ENCODE measurements at regions not wholly inside any gene's neighbourhood (a gene's known extent, or its start where the extent isn't known, plus 50 kb on each side); places are given as distances from the start of the nearest gene placed in this dataset.

- no peak for DNase-seq
- no peaks in the 10 kb centered on the region for H4K20me1 ChIP-seq (ENCODE audit: insufficient read depth, low read length)
Observed at GRCh38 chr4:96524311-96524875, 684.5 kb downstream of the PDHA2 start.

GRCh38 chr4:96525898-96526297 is 686.0 kb downstream of the PDHA2 start:
- H3K9me3 ChIP-seq (replicated peaks in 1 of 2; ENCODE audit: control insufficient read depth in 1 of 2, insufficient read depth in 1 of 2, low read length in 2 of 2), result peaks cover 11 to 20% of the 10 kb centered on the region in 2 donors
- H3K4me1 ChIP-seq (ENCODE audit: control insufficient read depth in 1 of 2, insufficient read depth in 2 of 2, low read length in 2 of 2), result no peaks in the 10 kb centered on the region
- H3K4me2 ChIP-seq (replicated peaks; ENCODE audit: extremely low read depth, low read length, poor library complexity, severe bottlenecking), result no peak overlapping the region
- no peaks in the 10 kb centered on the region for H3K27me3 Mint-ChIP-seq (ENCODE audit: low read depth in 3 of 3)
- no peak overlapping the region for H3K27ac ChIP-seq (ENCODE audit: low read depth in 1 of 2, low read length in 2 of 2)
- H3K36me3 ChIP-seq (replicated peaks in 1 of 2; ENCODE audit: control insufficient read depth in 1 of 2, insufficient read depth in 2 of 2, low read length in 2 of 2), result no peaks in the 10 kb centered on the region
- no peaks in the 10 kb centered on the region for H4K20me1 ChIP-seq (ENCODE audit: insufficient read depth, low read length)
- H2AFZ ChIP-seq (ENCODE audit: insufficient read depth, low read depth, low read length, poor library complexity, severe bottlenecking), result no peak overlapping the region
- DNase-seq, result no peak
- no peak for TF ChIP-seq CTCF (IDR thresholded peaks at IDR 0.05)
- H3K27ac Mint-ChIP-seq, result no peak overlapping the region
- no peaks in the 10 kb centered on the region for H3K27me3 ChIP-seq (ENCODE audit: control insufficient read depth in 2 of 2, insufficient read depth in 2 of 2, low read length in 2 of 2)
- intact Hi-C loops (cut with micrococcal nuclease), result no loop called here
- no peak overlapping the region for H3K9ac ChIP-seq (ENCODE audit: insufficient read depth, low read length, poor library complexity, severe bottlenecking)
- H3K9me3 Mint-ChIP-seq, result peaks cover 3 to 20% (median 13%) of the 10 kb centered on the region in 7 donors
- no peaks in the 10 kb centered on the region for H3K79me2 ChIP-seq (ENCODE audit: insufficient read depth, low read length)
- H3K4me3 ChIP-seq (replicated peaks in 1 of 3; ENCODE audit: low read depth in 2 of 3, low read length in 3 of 3), result no peak overlapping the region
- no peak overlapping the region for H3K4me3 Mint-ChIP-seq
- H3K4me1 Mint-ChIP-seq, result no peaks in the 10 kb centered on the region
- H3K36me3 Mint-ChIP-seq, result no peaks in the 10 kb centered on the region

More at GRCh38 chr4:96524311-96524875, 684.5 kb downstream of the PDHA2 start:
- no peak overlapping the region for H3K9ac ChIP-seq (ENCODE audit: insufficient read depth, low read length, poor library complexity, severe bottlenecking)
- H2AFZ ChIP-seq (ENCODE audit: insufficient read depth, low read depth, low read length, poor library complexity, severe bottlenecking), result no peak overlapping the region
- no peaks in the 10 kb centered on the region for H3K36me3 Mint-ChIP-seq
- H3K27me3 ChIP-seq (ENCODE audit: control insufficient read depth in 2 of 2, insufficient read depth in 2 of 2, low read length in 2 of 2), result no peaks in the 10 kb centered on the region
- H3K4me3 Mint-ChIP-seq, result no peak overlapping the region
- no peak overlapping the region for H3K27ac ChIP-seq (ENCODE audit: low read depth in 1 of 2, low read length in 2 of 2)
- TF ChIP-seq CTCF (IDR thresholded peaks at IDR 0.05), result no peak
- H3K4me2 ChIP-seq (replicated peaks; ENCODE audit: extremely low read depth, low read length, poor library complexity, severe bottlenecking), result no peak overlapping the region
- H3K79me2 ChIP-seq (ENCODE audit: insufficient read depth, low read length), result no peaks in the 10 kb centered on the region
- no peak overlapping the region for H3K27ac Mint-ChIP-seq
- H3K27me3 Mint-ChIP-seq (ENCODE audit: low read depth in 3 of 3), result no peaks in the 10 kb centered on the region
- peaks cover 13 to 15% of the 10 kb centered on the region in 2 donors for H3K9me3 ChIP-seq (replicated peaks in 1 of 2; ENCODE audit: control insufficient read depth in 1 of 2, insufficient read depth in 1 of 2, low read length in 2 of 2)
- intact Hi-C loops (cut with micrococcal nuclease), result no loop called here
- no peaks in the 10 kb centered on the region for H3K4me1 ChIP-seq (ENCODE audit: control insufficient read depth in 1 of 2, insufficient read depth in 2 of 2, low read length in 2 of 2)
- no peaks in the 10 kb centered on the region for H3K4me1 Mint-ChIP-seq
- no peaks in the 10 kb centered on the region for H3K36me3 ChIP-seq (replicated peaks in 1 of 2; ENCODE audit: control insufficient read depth in 1 of 2, insufficient read depth in 2 of 2, low read length in 2 of 2)
- H3K9me3 Mint-ChIP-seq, result peaks cover 3 to 20% (median 13%) of the 10 kb centered on the region in 7 donors
- H3K4me3 ChIP-seq (replicated peaks in 1 of 3; ENCODE audit: low read depth in 2 of 3, low read length in 3 of 3), result no peak overlapping the region
- 87% methylated on average over 8 of the region's 12 CpGs for WGBS (ENCODE audit: insufficient coverage)
